H9 (cell line): ENCODE measurements at regions not wholly inside any gene's neighbourhood (a gene's known extent, or its start where the extent isn't known, plus 50 kb on each side); places are given as distances from the start of the nearest gene placed in this dataset.

Source experiments
- DNase-seq: peaks from one replicate; pipeline ENCODE4 v3.0.0-alpha.2; 2017
- H2AFZ ChIP-seq: one replicate; pipeline ENCODE4 v1.6.1; 2013; ENCODE audit warnings: mild to moderate bottlenecking, low read length, control low read depth, moderate library complexity
- H2AK5ac ChIP-seq: 2 replicates; pipeline ENCODE4 v1.6.1; 2013; ENCODE audit warnings: low read length, control low read depth, mixed read lengths; ENCODE audit not compliant: insufficient read length
- H2BK120ac ChIP-seq: one replicate; pipeline ENCODE4 v1.6.1; 2013; ENCODE audit warnings: low read depth, mild to moderate bottlenecking, low read length, control low read depth, inconsistent platforms; ENCODE audit not compliant: poor library complexity, severe bottlenecking
- H2BK12ac ChIP-seq: 2 replicates; pipeline ENCODE4 v1.6.1; 2013; ENCODE audit warnings: low read length, control low read depth, mixed read lengths, low read depth; ENCODE audit not compliant: insufficient read length
- H2BK15ac ChIP-seq: 2 replicates; pipeline ENCODE4 v1.6.1; 2013; ENCODE audit warnings: low read depth, low read length, control low read depth
- H2BK20ac ChIP-seq: one replicate; pipeline ENCODE4 v1.6.1; 2013; ENCODE audit warnings: low read depth, mild to moderate bottlenecking, low read length, control low read depth, inconsistent platforms; ENCODE audit not compliant: poor library complexity, severe bottlenecking
- H2BK5ac ChIP-seq: 2 replicates; pipeline ENCODE4 v1.6.1; 2013; ENCODE audit warnings: low read length, control low read depth, mixed read lengths; ENCODE audit not compliant: insufficient read length
- H3K14ac ChIP-seq: 2 replicates; pipeline ENCODE4 v1.6.1; 2013; ENCODE audit warnings: low read length, control low read depth; ENCODE audit not compliant: insufficient read depth
- H3K18ac ChIP-seq: 2 replicates; pipeline ENCODE4 v1.6.1; 2013; ENCODE audit warnings: low read depth, mild to moderate bottlenecking, mixed read lengths, low read length, control low read depth; ENCODE audit not compliant: insufficient read length
- H3K23ac ChIP-seq: 2 replicates; pipeline ENCODE4 v1.6.1; 2013; ENCODE audit warnings: low read length, control low read depth, mixed read lengths, low read depth; ENCODE audit not compliant: insufficient read length
- H3K23me2 ChIP-seq: 2 replicates; pipeline ENCODE4 v1.6.1; 2013; ENCODE audit warnings: low read depth, mild to moderate bottlenecking, mixed read lengths, low read length, control low read depth; ENCODE audit not compliant: insufficient read length, poor library complexity, severe bottlenecking
- H3K27ac ChIP-seq: 2 replicates; pipeline ENCODE4 v1.5.1; 2013; ENCODE audit warnings: low read length, control low read depth, mixed read lengths, low read depth; ENCODE audit not compliant: insufficient read length
- H3K27me3 ChIP-seq: 2 replicates; pipeline ENCODE4 v1.6.1; 2013; ENCODE audit warnings: low read length, control low read depth, inconsistent platforms; ENCODE audit not compliant: insufficient read depth
- H3K4ac ChIP-seq: 2 replicates; pipeline ENCODE4 v1.6.1; 2013; ENCODE audit warnings: low read depth, mild to moderate bottlenecking, control low read depth, inconsistent platforms, low read length, moderate library complexity
- H3K4me1 ChIP-seq: 2 replicates; pipeline ENCODE4 v1.6.1; 2013; ENCODE audit warnings: low read length, control low read depth, inconsistent platforms; ENCODE audit not compliant: insufficient read depth
- H3K4me2 ChIP-seq: 2 replicates; pipeline ENCODE4 v1.6.1; 2013; ENCODE audit warnings: low read length, control low read depth, mixed read lengths; ENCODE audit not compliant: insufficient read length, insufficient read depth
- H3K56ac ChIP-seq: 2 replicates; pipeline ENCODE4 v1.6.1; 2013; ENCODE audit warnings: low read depth, mild to moderate bottlenecking, mixed read lengths, low read length, control low read depth; ENCODE audit not compliant: insufficient read length
- H3K79me1 ChIP-seq: 2 replicates; pipeline ENCODE4 v1.6.1; 2013; ENCODE audit warnings: low read depth, mild to moderate bottlenecking, moderate library complexity, low read length, control low read depth, inconsistent platforms; ENCODE audit not compliant: insufficient read depth, poor library complexity, severe bottlenecking
- H3K79me2 ChIP-seq: 2 replicates; pipeline ENCODE4 v1.6.1; 2013; ENCODE audit warnings: low read length, control low read depth, inconsistent platforms; ENCODE audit not compliant: insufficient read depth
- H3K9ac ChIP-seq: 2 replicates; pipeline ENCODE4 v1.6.1; 2013; ENCODE audit warnings: low read length, control low read depth, mixed read lengths; ENCODE audit not compliant: insufficient read length; ENCODE audit errors: extremely low read depth
- H3K9me3 ChIP-seq: one replicate; pipeline ENCODE4 v1.6.1; 2013; ENCODE audit warnings: low read depth, low read length, inconsistent platforms; ENCODE audit not compliant: control insufficient read depth
- H3T11ph ChIP-seq: one replicate; pipeline ENCODE4 v1.6.1; 2013; ENCODE audit warnings: mild to moderate bottlenecking, low read length, control low read depth, inconsistent platforms
- H4K20me1 ChIP-seq: one replicate; pipeline ENCODE4 v1.6.1; 2013; ENCODE audit not compliant: control insufficient read depth, insufficient read length, insufficient read depth
- H4K5ac ChIP-seq: 2 replicates; pipeline ENCODE4 v1.6.1; 2013; ENCODE audit warnings: low read depth, mild to moderate bottlenecking, mixed read lengths, low read length, control low read depth; ENCODE audit not compliant: insufficient read length
- H4K8ac ChIP-seq: replicated peaks from 2 replicates; pipeline ENCODE4 v1.6.1; 2013; ENCODE audit warnings: low read length, control low read depth, mixed read lengths, low read depth; ENCODE audit not compliant: insufficient read length
- H4K91ac ChIP-seq: 2 replicates; pipeline ENCODE4 v1.6.1; 2013; ENCODE audit warnings: low read depth, mild to moderate bottlenecking, moderate library complexity, mixed read lengths, low read length, control low read depth; ENCODE audit not compliant: insufficient read length
- H3K27ac Mint-ChIP-seq, 3 experiments: 2 replicates in 2 of 3; 3 replicates in 1 of 3; pipeline ENCODE4 v1.8.0; 2020 to 2021; ENCODE audit warnings: mixed read lengths in 3 of 3, mild to moderate bottlenecking in 1 of 3, moderate library complexity in 1 of 3
- H3K27me3 Mint-ChIP-seq: 2 replicates; pipeline ENCODE4 v1.8.0; 2021; ENCODE audit warnings: low read depth, mild to moderate bottlenecking, moderate library complexity, mixed read lengths
- H3K36me3 Mint-ChIP-seq, 3 experiments: 2 replicates in 2 of 3; 3 replicates in 1 of 3; pipeline ENCODE4 v1.8.0; 2020 to 2021; ENCODE audit warnings: low read depth in 3 of 3, mixed read lengths in 3 of 3; ENCODE audit not compliant: insufficient read depth in 1 of 3
- H3K4me1 Mint-ChIP-seq, 2 experiments: 2 replicates each; pipeline ENCODE4 v1.8.0; 2020; ENCODE audit warnings: mixed read lengths in 2 of 2
- H3K4me3 Mint-ChIP-seq, 2 experiments: 2 replicates in 1 of 2; 3 replicates in 1 of 2; pipeline ENCODE4 v1.8.0; 2020 to 2021; ENCODE audit warnings: mild to moderate bottlenecking in 2 of 2, mixed read lengths in 2 of 2, moderate library complexity in 1 of 2
- H3K9me3 Mint-ChIP-seq, 2 experiments: 2 replicates in 1 of 2; 3 replicates in 1 of 2; pipeline ENCODE4 v1.8.0; 2020; ENCODE audit warnings: mild to moderate bottlenecking in 2 of 2, mixed read lengths in 2 of 2, moderate library complexity in 1 of 2
- WGBS: extraction: QIAGEN DNeasy Blood & Tissue Kit; methylation state at CpG from one replicate; pipeline ENCODE4 v1.1.7; 2013; ENCODE audit warnings: missing lambda C conversion rate, low lambda C conversion rate, mixed read lengths; ENCODE audit not compliant: insufficient read length; ENCODE audit errors: extremely low coverage; 5-methylcytosine and 5-hydroxymethylcytosine counted together
- TF ChIP-seq, protein P1 (sequence below): fragments of 200-600 bp; sonication (generic); conservative IDR thresholded peaks from 3 replicates; pipeline ENCODE4 v1.8.0; 2021; ENCODE audit warnings: antibody characterized with exemption, mild to moderate bottlenecking

DNA sequence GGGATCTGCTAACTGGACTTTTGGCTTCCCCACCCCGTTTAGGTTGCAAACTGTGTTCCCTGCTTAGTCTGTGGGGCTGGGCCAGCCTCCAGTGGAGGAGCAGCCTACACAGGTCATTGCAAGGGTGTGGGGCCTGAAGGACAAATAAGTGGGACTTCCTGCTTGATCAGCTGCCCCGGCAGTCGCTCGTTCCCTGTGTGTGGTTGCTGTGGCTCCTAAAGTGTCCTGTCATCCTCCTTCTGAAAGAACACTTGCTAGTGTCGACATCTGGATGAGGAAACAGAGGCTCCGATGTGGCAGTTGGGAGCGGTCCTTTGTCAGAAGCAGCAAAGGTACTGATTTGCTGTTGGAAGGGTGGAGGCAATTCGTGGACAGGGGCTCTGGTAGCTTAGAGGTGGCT is 88.9 kb upstream of the TBCA start:
- Histone ChIP-seq H2BK12ac (no peak overlapping the region), H3K27me3 (no peaks in the 10 kb centered on the region; the same call in 1 of the 2 replicates), H3K4me2 (no peak overlapping the region), H3K79me1 (no peaks in the 10 kb centered on the region), H2BK5ac (no peak overlapping the region), H2BK15ac (no peak overlapping the region), H3K4ac (no peak overlapping the region), H3T11ph (no peak overlapping the region), H3K23ac (no peak overlapping the region), H2AFZ (no peak overlapping the region), H2AK5ac (no peak overlapping the region), H3K9ac (no peak overlapping the region), H3K23me2 (no peaks in the 10 kb centered on the region), H3K4me1 (no peaks in the 10 kb centered on the region), H4K8ac (no peak overlapping the region), H3K56ac (no peak overlapping the region), H3K18ac (no peak overlapping the region), H4K5ac (no peak overlapping the region), H3K27ac (no peak overlapping the region), H3K9me3 (no peaks in the 10 kb centered on the region), H4K20me1 (no peaks in the 10 kb centered on the region), H4K91ac (no peak overlapping the region), H2BK20ac (no peak overlapping the region), H3K14ac (no peak overlapping the region), H2BK120ac (no peak overlapping the region), H3K79me2 (no peaks in the 10 kb centered on the region)
- no peak for DNase-seq
- no peaks in the 10 kb centered on the region for H3K9me3 Mint-ChIP-seq
- no peak overlapping the region for H3K27ac Mint-ChIP-seq
- WGBS, result no CpG with 5 or more reads among the region's 8 CpGs
- peaks cover 75% of the 10 kb centered on the region for H3K27me3 Mint-ChIP-seq
- no peaks in the 10 kb centered on the region for H3K4me1 Mint-ChIP-seq
- H3K4me3 Mint-ChIP-seq, result no peak overlapping the region
- TF ChIP-seq, protein P1, sequence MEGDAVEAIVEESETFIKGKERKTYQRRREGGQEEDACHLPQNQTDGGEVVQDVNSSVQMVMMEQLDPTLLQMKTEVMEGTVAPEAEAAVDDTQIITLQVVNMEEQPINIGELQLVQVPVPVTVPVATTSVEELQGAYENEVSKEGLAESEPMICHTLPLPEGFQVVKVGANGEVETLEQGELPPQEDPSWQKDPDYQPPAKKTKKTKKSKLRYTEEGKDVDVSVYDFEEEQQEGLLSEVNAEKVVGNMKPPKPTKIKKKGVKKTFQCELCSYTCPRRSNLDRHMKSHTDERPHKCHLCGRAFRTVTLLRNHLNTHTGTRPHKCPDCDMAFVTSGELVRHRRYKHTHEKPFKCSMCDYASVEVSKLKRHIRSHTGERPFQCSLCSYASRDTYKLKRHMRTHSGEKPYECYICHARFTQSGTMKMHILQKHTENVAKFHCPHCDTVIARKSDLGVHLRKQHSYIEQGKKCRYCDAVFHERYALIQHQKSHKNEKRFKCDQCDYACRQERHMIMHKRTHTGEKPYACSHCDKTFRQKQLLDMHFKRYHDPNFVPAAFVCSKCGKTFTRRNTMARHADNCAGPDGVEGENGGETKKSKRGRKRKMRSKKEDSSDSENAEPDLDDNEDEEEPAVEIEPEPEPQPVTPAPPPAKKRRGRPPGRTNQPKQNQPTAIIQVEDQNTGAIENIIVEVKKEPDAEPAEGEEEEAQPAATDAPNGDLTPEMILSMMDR, result no peak
- no peaks in the 10 kb centered on the region for H3K36me3 Mint-ChIP-seq
